Left ventricle myocardium superior (tissue), 1 donor: ENCODE measurements at regions not wholly inside any gene's neighbourhood (a gene's known extent, or its start where the extent isn't known, plus 50 kb on each side); places are given as distances from the start of the nearest gene placed in this dataset.

ENCODE experiments used
- ATAC-seq: fragments of 200-7000 bp; cut with Tn5 transposase; one replicate; pipeline ENCODE4 v1.9.1; 2020; ENCODE audit warnings: mild to moderate bottlenecking, moderate library complexity
- DNase-seq: peaks from one replicate; pipeline ENCODE4 v3.0.0-alpha.2; 2020
- intact Hi-C: fragments of 100-400 bp; cut with micrococcal nuclease; formaldehyde crosslinking; loops from one replicate; pipeline ENCODE4 v1.11.0; 2022
- donor health status: DM: no; HTN: yes; CAD: no; lungs with severe emphysema.

DNA sequence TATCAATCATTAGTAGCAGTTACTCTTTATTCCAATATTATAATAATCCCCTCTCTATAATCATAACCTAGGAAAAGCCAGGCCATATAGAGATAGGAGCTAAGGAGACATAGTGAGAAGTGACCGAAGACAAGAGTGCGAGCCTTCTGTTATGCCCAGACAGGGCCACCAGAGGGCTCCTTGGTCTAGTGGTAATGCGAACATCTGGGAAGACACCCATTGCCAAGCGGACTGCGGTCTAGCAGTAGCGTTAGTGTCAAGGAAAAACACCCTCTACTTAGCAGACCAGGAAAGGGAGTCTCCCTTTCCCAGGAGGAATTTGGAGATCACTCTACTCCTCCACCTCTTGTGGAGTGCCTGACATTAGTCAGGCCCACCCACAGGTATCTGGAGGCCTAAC lies 920.9 kb downstream of the CDY2B start:
- DNase-seq (no peak), ATAC-seq (no peak)
- intact Hi-C loops, result no loop called here

DNA sequence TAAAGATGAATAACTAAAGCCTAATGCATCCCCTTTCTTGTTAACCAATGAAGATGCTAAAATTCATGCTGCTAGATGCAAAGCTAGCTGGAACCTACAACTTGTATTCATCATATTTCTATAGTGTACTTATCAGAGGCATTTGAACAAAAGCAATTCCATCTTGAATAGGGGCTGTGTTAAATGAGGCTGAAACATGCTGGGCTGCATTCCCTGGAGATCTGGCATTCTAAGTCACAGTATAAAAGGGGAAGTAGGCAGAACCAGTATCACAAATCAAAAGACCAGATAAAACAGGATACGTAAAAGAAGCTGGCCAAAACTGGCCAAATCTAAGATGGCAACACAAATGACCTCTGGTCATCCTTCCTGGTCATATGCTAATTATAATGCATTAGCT lies 932.8 kb downstream of the CDY2B start:
- intact Hi-C loops, result no loop called here
- no peak for ATAC-seq

More for the DNA sequence above, 932.8 kb downstream of the CDY2B start:
- no peak for DNase-seq
